Activated B cell treated with CpG ODN at 0.5 μM for 24 hours (primary cell): ENCODE measurements at regions not wholly inside any gene's neighbourhood (a gene's known extent, or its start where the extent isn't known, plus 50 kb on each side); places are given as distances from the start of the nearest gene placed in this dataset.

Experiments
- ATAC-seq: fragments of 200-7000 bp; cut with Tn5 transposase; one replicate; pipeline ENCODE4 v1.10.0; 2021; ENCODE audit warnings: low read depth, mild to moderate bottlenecking, moderate library complexity
- CTCF ChIA-PET: fragments of 350-600 bp; sonication (Branson Sonifier 250); formaldehyde crosslinking; loops from one replicate; lab custom pipeline; 2021; ENCODE audit warnings: antibody characterized with exemption; lab: Charles Lee
- POLR2A ChIA-PET: fragments of 350-600 bp; sonication (Branson Sonifier 250); formaldehyde crosslinking; loops from one replicate; lab custom pipeline; 2021; ENCODE audit warnings: antibody characterized with exemption; lab: Charles Lee
- DNase-seq: peaks from one replicate; pipeline ENCODE4 v3.0.0; 2022
- H3K27ac Mint-ChIP-seq: one replicate; pipeline ENCODE4 v1.8.0; 2020; ENCODE audit warnings: mixed read lengths
- H3K27me3 Mint-ChIP-seq: one replicate; pipeline ENCODE4 v1.8.0; 2021; ENCODE audit warnings: mixed read lengths
- H3K36me3 Mint-ChIP-seq: one replicate; pipeline ENCODE4 v1.8.0; 2021; ENCODE audit warnings: low read depth, mixed read lengths
- H3K4me1 Mint-ChIP-seq: one replicate; pipeline ENCODE4 v1.8.0; 2021; ENCODE audit warnings: mixed read lengths
- H3K4me3 Mint-ChIP-seq: one replicate; pipeline ENCODE4 v1.8.0; 2020; ENCODE audit warnings: mild to moderate bottlenecking, mixed read lengths
- H3K9me3 Mint-ChIP-seq: one replicate; pipeline ENCODE4 v1.8.0; 2020; ENCODE audit warnings: mixed read lengths
- intact Hi-C: fragments of 100-400 bp; cut with micrococcal nuclease; formaldehyde crosslinking; loops from one replicate; pipeline ENCODE4 v1.15.1; 2024
- TF ChIP-seq, protein P1 (sequence below): fragments of 200-600 bp; IDR thresholded peaks from one replicate; pipeline ENCODE4 v1.8.0; 2022; ENCODE audit warnings: antibody characterized with exemption, mild to moderate bottlenecking

DNA sequence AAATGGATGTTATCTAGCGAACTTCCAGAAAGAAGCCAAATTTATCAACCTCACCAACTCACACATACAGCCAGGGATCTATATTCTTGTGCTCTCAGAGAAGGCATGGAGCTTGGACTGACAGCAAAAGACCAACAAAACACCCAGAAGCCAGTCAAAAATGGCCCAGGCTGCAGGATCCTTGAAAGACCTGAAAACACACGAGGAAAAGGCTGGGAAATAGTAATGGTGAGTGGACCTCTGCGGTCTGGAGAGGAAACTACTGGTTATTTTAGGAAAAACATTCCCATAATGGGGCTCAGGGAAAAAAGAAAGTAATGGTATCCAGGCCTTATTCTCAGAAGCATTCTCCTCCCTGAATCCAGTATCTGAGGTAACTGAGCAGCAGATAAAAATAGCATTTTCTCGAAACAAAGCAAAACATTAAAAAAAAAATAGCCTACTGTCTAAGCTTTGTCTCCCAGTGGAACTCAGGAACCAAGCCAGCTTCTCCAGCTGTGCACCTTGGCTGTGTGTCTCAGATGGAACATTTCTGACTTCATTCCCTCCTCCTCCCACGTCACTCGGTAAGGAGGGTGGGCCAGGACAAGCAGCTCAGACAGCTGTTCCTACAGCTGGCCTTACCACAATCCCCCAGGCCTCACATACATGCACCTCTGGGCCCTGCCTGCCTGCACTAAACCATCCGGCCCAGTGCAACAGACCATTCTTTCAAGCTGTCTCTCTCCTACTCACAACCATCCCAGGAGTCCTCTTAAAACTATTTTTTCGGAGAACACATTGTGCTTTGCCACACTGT is 249.9 kb downstream of the DAD1 start:
- ATAC-seq (no peak), DNase-seq (no peak)
- H3K9me3 Mint-ChIP-seq: peaks cover 14% of the 10 kb centered on the region
- TF ChIP-seq, protein P1, sequence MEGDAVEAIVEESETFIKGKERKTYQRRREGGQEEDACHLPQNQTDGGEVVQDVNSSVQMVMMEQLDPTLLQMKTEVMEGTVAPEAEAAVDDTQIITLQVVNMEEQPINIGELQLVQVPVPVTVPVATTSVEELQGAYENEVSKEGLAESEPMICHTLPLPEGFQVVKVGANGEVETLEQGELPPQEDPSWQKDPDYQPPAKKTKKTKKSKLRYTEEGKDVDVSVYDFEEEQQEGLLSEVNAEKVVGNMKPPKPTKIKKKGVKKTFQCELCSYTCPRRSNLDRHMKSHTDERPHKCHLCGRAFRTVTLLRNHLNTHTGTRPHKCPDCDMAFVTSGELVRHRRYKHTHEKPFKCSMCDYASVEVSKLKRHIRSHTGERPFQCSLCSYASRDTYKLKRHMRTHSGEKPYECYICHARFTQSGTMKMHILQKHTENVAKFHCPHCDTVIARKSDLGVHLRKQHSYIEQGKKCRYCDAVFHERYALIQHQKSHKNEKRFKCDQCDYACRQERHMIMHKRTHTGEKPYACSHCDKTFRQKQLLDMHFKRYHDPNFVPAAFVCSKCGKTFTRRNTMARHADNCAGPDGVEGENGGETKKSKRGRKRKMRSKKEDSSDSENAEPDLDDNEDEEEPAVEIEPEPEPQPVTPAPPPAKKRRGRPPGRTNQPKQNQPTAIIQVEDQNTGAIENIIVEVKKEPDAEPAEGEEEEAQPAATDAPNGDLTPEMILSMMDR: no peak
- no peak overlapping the region for H3K4me3 Mint-ChIP-seq
- ChIA-PET POLR2A (no interaction called here), CTCF (interaction anchor here (0.7 to 1.2 kb wide), 2 partner anchors 15 to 104 kb away, joined by 3 read pairs; no protein-coding TSS in a partner anchor)
- no peaks in the 10 kb centered on the region for H3K36me3 Mint-ChIP-seq
- no peak overlapping the region for H3K27ac Mint-ChIP-seq
- intact Hi-C loops: no loop called here
- H3K27me3 Mint-ChIP-seq: peaks cover 8% of the 10 kb centered on the region
- no peaks in the 10 kb centered on the region for H3K4me1 Mint-ChIP-seq

DNA sequence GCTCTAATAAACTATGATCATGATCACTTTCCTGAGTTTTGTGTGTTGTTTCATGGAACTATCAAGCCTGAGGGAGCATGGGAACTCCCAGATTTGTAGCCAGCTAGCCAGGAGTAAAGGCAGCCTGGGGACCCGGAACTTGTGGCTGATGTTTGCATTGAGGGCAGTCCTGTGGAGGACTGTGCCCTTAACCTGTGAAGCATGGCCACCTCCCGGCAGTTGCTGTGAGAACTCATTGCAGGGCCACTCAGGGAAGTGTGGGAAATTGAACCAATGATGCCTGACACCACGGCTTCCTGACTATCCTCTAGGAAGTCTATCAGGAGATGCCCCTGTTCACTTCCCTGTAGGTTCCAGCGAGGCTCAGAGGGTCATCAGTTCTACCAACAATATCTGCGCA is 250.6 kb downstream of the DAD1 start:
- intact Hi-C loops: no loop called here
- Mint-ChIP-seq H3K4me3 (no peak overlapping the region), H3K4me1 (no peaks in the 10 kb centered on the region), H3K27ac (no peak overlapping the region), H3K36me3 (no peaks in the 10 kb centered on the region), H3K9me3 (peaks cover 7% of the 10 kb centered on the region), H3K27me3 (peaks cover 8% of the 10 kb centered on the region)
- POLR2A ChIA-PET: no interaction called here
- CTCF ChIA-PET: no interaction called here
- no peak for ATAC-seq
- TF ChIP-seq, protein P1: no peak
- DNase-seq: no peak

DNA sequence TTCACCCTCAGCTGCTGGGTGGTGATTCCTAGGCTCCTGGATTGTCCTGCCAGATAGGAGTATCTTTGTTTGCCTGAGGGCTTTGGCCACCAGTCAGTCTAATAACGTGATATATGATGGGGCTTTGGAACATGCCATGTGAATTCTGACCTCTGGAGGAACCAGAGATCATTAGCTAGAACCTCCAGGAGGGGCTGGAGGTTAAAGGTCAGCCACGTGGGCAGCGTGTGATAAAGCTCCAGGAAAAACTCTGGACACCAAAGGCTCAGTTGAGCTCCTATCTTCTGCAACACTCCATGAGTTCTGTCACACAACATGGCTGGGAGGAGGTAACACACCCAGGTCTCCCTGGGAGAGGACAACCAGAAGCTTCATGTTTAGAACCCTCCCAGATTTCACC is 251.1 kb downstream of the DAD1 start:
- H3K9me3 Mint-ChIP-seq: peaks cover 3% of the 10 kb centered on the region
- POLR2A ChIA-PET: no interaction called here
- CTCF ChIA-PET: no interaction called here
- TF ChIP-seq, protein P1: no peak
- H3K4me3 Mint-ChIP-seq: no peak overlapping the region
- intact Hi-C loops: no loop called here
- H3K36me3 Mint-ChIP-seq: no peaks in the 10 kb centered on the region
- ATAC-seq: no peak
- H3K4me1 Mint-ChIP-seq: no peaks in the 10 kb centered on the region
- peaks cover 8% of the 10 kb centered on the region for H3K27me3 Mint-ChIP-seq
- DNase-seq: no peak
- no peak overlapping the region for H3K27ac Mint-ChIP-seq

DNA sequence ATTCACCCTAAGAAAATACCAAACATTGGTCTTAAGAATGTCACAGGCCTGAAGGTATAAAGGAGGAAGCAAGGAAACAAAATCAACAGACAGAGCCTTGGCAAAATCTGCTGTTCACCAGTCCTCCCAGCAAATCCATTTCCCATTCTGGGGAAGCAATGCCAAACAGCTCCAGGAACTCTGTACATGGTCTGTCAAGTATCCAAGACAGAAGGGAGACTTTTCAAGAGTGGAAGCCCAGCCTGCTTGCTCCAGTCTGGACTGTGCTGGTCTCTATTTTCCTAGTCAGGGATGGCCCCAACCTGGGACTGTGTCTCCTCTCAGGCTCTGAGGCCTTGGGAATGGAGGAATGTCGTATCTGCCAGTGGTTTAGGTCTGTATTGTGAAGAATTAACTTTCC is 251.5 kb downstream of the DAD1 start:
- no peak for DNase-seq
- CTCF ChIA-PET: no interaction called here
- POLR2A ChIA-PET: no interaction called here
- TF ChIP-seq, protein P1: no peak
- no peaks in the 10 kb centered on the region for H3K36me3 Mint-ChIP-seq
- peaks cover 5% of the 10 kb centered on the region for H3K27me3 Mint-ChIP-seq
- no peak overlapping the region for H3K27ac Mint-ChIP-seq
- H3K4me3 Mint-ChIP-seq: no peak overlapping the region
- intact Hi-C loops: no loop called here
- H3K4me1 Mint-ChIP-seq: no peaks in the 10 kb centered on the region
- ATAC-seq: no peak
- peaks cover 2% of the 10 kb centered on the region for H3K9me3 Mint-ChIP-seq

DNA sequence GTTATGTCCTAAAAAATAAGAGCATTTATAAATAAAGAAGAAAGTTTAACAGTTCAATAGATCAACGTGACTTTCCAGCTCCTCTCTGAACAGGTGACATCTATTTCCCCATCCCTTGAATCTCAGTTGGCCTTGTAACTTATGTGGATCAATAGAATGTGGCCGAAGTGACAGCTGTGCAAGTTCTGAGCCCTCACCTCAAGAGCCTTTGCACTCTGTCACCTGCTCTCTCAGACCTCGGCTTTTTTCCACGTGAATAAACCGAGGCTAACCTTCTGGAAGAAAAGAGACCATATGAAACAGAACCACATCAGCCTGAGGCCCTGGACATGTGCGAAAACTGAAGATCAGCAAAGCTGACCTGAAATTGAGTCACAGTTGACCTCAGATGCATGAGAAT is 253.0 kb downstream of the DAD1 start:
- ChIA-PET CTCF (interaction anchor here (1.1 kb wide), 1 partner anchor 110 kb away, joined by 3 read pairs; no protein-coding TSS in a partner anchor), POLR2A (interaction anchor here (0.7 kb wide), 1 partner anchor 1903 kb away, joined by 3 read pairs; no protein-coding TSS in a partner anchor)
- no peaks in the 10 kb centered on the region for H3K9me3 Mint-ChIP-seq
- DNase-seq (no peak), ATAC-seq (no peak)
- no peaks in the 10 kb centered on the region for H3K36me3 Mint-ChIP-seq
- H3K4me3 Mint-ChIP-seq: no peak overlapping the region
- TF ChIP-seq, protein P1: no peak
- H3K4me1 Mint-ChIP-seq: no peaks in the 10 kb centered on the region
- intact Hi-C loops: no loop called here
- peaks cover 2% of the 10 kb centered on the region for H3K27me3 Mint-ChIP-seq
- H3K27ac Mint-ChIP-seq: no peak overlapping the region
